ENCODE measurements at regions not wholly inside any gene's neighbourhood (a gene's known extent, or its start where the extent isn't known, plus 50 kb on each side); places are given as distances from the start of the nearest gene placed in this dataset.
"Not testable (repeated sequence)": the region's sequence is repeated elsewhere in the genome, so short reads cannot be mapped to it uniquely, and the experiment has no call there.

- intact Hi-C loops (cut with DNase I): no loop called here
- DNase-seq (ENCODE audit: missing footprints): no peak
- ATAC-seq: no peak
Observed at GRCh38 chr14:45891417-45892080, 638.5 kb upstream of the MIS18BP1 start.

GRCh38 chr14:45888766-45889285, 635.8 kb upstream of the MIS18BP1 start:
- ATAC-seq; DNase-seq (ENCODE audit: missing footprints); intact Hi-C loops (cut with DNase I): not testable (repeated sequence)

GRCh38 chr14:45877981-45878380, 625.0 kb upstream of the MIS18BP1 start:
- DNase-seq (ENCODE audit: missing footprints) (no peak), ATAC-seq (no peak)
- intact Hi-C loops (cut with DNase I): no loop called here

- intact Hi-C loops (cut with DNase I): no loop called here
- ATAC-seq (no peak), DNase-seq (ENCODE audit: missing footprints) (no peak)
Observed at GRCh38 chr14:45868863-45869262, 615.9 kb upstream of the MIS18BP1 start.

- DNase-seq (ENCODE audit: missing footprints): no peak
- intact Hi-C loops (cut with DNase I): no loop called here
- no peak for ATAC-seq
Observed at GRCh38 chr14:45868377-45868776, 615.4 kb upstream of the MIS18BP1 start.

- DNase-seq (ENCODE audit: missing footprints) (no peak), ATAC-seq (no peak)
- intact Hi-C loops (cut with DNase I): no loop called here
Observed at GRCh38 chr14:45867046-45867894, 614.3 kb upstream of the MIS18BP1 start.

GRCh38 chr14:45838597-45838996, 585.6 kb upstream of the MIS18BP1 start:
- ATAC-seq (no peak), DNase-seq (ENCODE audit: missing footprints) (no peak)
- intact Hi-C loops (cut with DNase I): no loop called here

- no peak for ATAC-seq
- intact Hi-C loops (cut with DNase I): no loop called here
- DNase-seq (ENCODE audit: missing footprints): no peak
Observed at GRCh38 chr14:45819107-45819506, 566.1 kb upstream of the MIS18BP1 start.

- DNase-seq (ENCODE audit: missing footprints) (no peak), ATAC-seq (no peak)
- intact Hi-C loops (cut with DNase I): no loop called here
Observed at GRCh38 chr14:45811155-45811554, 558.2 kb upstream of the MIS18BP1 start.

- no peak for DNase-seq (ENCODE audit: missing footprints)
- ATAC-seq: no peak
- intact Hi-C loops (cut with DNase I): no loop called here
Observed at GRCh38 chr14:45810152-45810872, 557.3 kb upstream of the MIS18BP1 start.

GRCh38 chr14:45807178-45807899, 554.3 kb upstream of the MIS18BP1 start:
- DNase-seq (ENCODE audit: missing footprints) (no peak), ATAC-seq (no peak)
- intact Hi-C loops (cut with DNase I): no loop called here

- intact Hi-C loops (cut with DNase I): no loop called here
- ATAC-seq (no peak), DNase-seq (ENCODE audit: missing footprints) (no peak)
Observed at GRCh38 chr14:45799511-45799910, 546.5 kb upstream of the MIS18BP1 start.

GRCh38 chr14:45798659-45799058, 545.7 kb upstream of the MIS18BP1 start:
- DNase-seq (ENCODE audit: missing footprints) (no peak), ATAC-seq (no peak)
- intact Hi-C loops (cut with DNase I): no loop called here

GRCh38 chr14:45796006-45796405, 543.0 kb upstream of the MIS18BP1 start:
- DNase-seq (ENCODE audit: missing footprints); ATAC-seq; intact Hi-C loops (cut with DNase I): not testable (repeated sequence)

GRCh38 chr14:45793081-45793480, 540.1 kb upstream of the MIS18BP1 start:
- no peak for DNase-seq (ENCODE audit: missing footprints)
- intact Hi-C loops (cut with DNase I): no loop called here
- no peak for ATAC-seq

- ATAC-seq (no peak), DNase-seq (ENCODE audit: missing footprints) (no peak)
- intact Hi-C loops (cut with DNase I): no loop called here
Observed at GRCh38 chr14:45790293-45790692, 537.3 kb upstream of the MIS18BP1 start.

GRCh38 chr14:45787167-45787566, 534.2 kb upstream of the MIS18BP1 start:
- ATAC-seq (no peak), DNase-seq (ENCODE audit: missing footprints) (no peak)
- intact Hi-C loops (cut with DNase I): no loop called here

GRCh38 chr14:45786266-45786665, 533.3 kb upstream of the MIS18BP1 start:
- ATAC-seq (no peak), DNase-seq (ENCODE audit: missing footprints) (no peak)
- intact Hi-C loops (cut with DNase I): no loop called here

- DNase-seq (ENCODE audit: missing footprints) (no peak), ATAC-seq (no peak)
- intact Hi-C loops (cut with DNase I): no loop called here
Observed at GRCh38 chr14:45785240-45785639, 532.2 kb upstream of the MIS18BP1 start.

Data from Right ventricle myocardium inferior (tissue), 1 donor.